AG09319 (cell line): ENCODE measurements at regions not wholly inside any gene's neighbourhood (a gene's known extent, or its start where the extent isn't known, plus 50 kb on each side); places are given as distances from the start of the nearest gene placed in this dataset.

ENCODE experiments used
- DNase-seq: peaks from one replicate; pipeline ENCODE4 v3.0.0-alpha.2; 2010; ENCODE audit warnings: low read depth; ENCODE audit errors: extremely low read depth
- CTCF ChIP-seq: IDR thresholded peaks from 2 replicates; pipeline ENCODE4 v1.5.1; 2011; ENCODE audit warnings: low read depth, mild to moderate bottlenecking, inconsistent platforms, low read length, moderate library complexity

DNA sequence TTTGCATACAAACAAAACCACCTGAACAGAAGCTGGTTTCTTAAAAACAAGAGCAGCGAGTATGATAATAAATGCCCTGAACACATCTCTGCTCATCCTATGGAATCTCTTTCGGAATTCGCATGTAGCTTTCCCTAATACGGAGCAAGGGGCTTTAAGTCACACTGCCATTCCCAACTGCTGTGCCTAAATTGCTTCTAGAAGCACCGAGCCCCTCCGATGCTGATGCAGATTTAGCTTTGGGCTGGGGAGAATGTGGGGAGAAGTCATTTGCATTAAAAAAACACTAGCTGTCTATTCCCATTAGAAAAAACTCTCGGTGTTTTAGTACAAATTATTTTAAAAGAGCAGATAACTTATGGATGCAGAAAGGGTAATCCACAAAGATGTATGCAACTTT, 76.9 kb downstream of the CD83 start:
- no peak for DNase-seq
- TF ChIP-seq CTCF = no peak

GRCh38 chr6:14194976-14195375, 77.4 kb downstream of the CD83 start:
- TF ChIP-seq CTCF = no peak
- DNase-seq = no peak

DNA sequence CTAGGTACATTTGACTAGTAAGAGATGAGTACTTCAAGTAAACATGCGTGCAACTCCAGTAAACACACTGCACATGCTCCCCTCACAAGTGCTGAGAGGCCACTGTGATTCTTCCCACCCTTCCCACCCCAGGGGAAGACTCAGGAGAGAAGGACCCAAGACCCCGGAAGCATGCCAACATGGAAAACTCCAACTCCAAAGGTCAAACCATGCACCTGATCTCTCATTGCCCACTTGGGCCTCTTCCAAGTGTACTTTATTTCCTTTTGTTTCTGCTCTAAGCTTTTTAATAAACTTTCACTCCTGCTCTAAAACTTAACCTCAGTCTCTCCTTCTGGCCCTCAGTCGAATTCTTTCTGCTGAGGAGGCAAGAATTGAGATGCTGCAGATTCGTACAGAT, 78.5 kb downstream of the CD83 start:
- no peak for TF ChIP-seq CTCF
- DNase-seq = no peak

- DNase-seq = no peak
- no peak for TF ChIP-seq CTCF
Observed at GRCh38 chr6:14197118-14197517, 79.5 kb downstream of the CD83 start.

DNA sequence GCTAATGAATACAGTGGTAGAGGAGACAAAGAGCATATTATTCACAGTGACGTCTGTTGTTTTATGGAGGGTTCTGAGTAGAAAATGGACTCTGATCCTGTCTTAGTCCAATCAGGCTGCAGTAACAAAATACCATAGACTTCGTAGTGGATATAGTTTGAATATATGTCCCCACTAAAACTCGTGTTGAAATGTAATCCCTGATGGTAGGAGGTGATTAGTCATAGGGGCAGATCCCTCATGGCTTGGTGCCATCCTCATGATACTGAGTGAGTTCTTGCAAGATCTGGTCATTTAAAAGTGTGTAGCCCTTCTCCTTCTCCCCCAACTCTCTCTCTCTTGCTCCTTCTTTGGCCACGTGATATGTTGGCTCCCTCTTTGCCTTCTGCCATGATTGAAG, 82.5 kb downstream of the CD83 start:
- TF ChIP-seq CTCF = no peak
- no peak for DNase-seq

DNA sequence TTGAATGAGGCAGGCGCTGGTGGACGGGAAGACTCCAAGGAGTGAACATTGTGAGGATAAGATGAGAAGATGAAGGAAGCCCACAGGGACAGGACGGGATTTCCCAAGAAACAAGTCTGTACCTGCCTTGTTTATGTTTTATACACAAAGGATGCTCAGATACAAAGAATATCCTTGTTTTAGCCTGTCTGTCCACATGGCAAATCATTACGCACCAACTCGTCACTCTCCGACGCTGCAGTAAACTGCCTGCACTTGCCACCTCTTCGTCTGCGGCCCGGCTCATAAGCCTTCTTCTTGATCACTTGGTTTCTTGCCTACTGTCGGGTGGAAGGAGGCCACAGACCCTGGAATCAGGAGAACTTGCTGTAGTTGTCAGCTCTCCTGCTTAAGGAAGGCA, 85.4 kb downstream of the CD83 start:
- DNase-seq = no peak
- no peak for TF ChIP-seq CTCF

- no peak for TF ChIP-seq CTCF
- no peak for DNase-seq
Observed at GRCh38 chr6:14206391-14206790, 88.8 kb downstream of the CD83 start.
